Muscle of leg (tissue), 3 donors: ENCODE measurements at regions not wholly inside any gene's neighbourhood (a gene's known extent, or its start where the extent isn't known, plus 50 kb on each side); places are given as distances from the start of the nearest gene placed in this dataset.
"Not testable (repeated sequence)": the region's sequence is repeated elsewhere in the genome, so short reads cannot be mapped to it uniquely, and the experiment has no call there.

ENCODE experiments used
- DNase-seq: peaks from one replicate; pipeline ENCODE4 v3.0.0; 2013
- H3K27ac ChIP-seq: one replicate; pipeline ENCODE4 v1.5.1; 2013; ENCODE audit warnings: mild to moderate bottlenecking, low read length, control low read depth
- H3K27me3 ChIP-seq: one replicate; pipeline ENCODE4 v1.6.1; 2013; ENCODE audit warnings: low read length; ENCODE audit not compliant: control insufficient read depth, insufficient read depth
- H3K36me3 ChIP-seq: one replicate; pipeline ENCODE4 v1.6.1; 2013; ENCODE audit warnings: low read length; ENCODE audit not compliant: control insufficient read depth, insufficient read depth
- H3K4me1 ChIP-seq: one replicate; pipeline ENCODE4 v1.6.1; 2013; ENCODE audit warnings: low read length; ENCODE audit not compliant: control insufficient read depth, insufficient read depth
- H3K4me3 ChIP-seq: one replicate; pipeline ENCODE4 v1.5.1; 2013; ENCODE audit warnings: low read length, control low read depth
- H3K9me3 ChIP-seq: replicated peaks from 2 replicates; pipeline ENCODE4 v1.6.1; 2013; ENCODE audit warnings: low read depth, low read length; ENCODE audit not compliant: control insufficient read depth
- WGBS: methylation state at CpG from one replicate; pipeline ENCODE4 v1.1.5; 2013; ENCODE audit warnings: missing lambda C conversion rate; ENCODE audit not compliant: insufficient coverage; 5-methylcytosine and 5-hydroxymethylcytosine counted together

DNA sequence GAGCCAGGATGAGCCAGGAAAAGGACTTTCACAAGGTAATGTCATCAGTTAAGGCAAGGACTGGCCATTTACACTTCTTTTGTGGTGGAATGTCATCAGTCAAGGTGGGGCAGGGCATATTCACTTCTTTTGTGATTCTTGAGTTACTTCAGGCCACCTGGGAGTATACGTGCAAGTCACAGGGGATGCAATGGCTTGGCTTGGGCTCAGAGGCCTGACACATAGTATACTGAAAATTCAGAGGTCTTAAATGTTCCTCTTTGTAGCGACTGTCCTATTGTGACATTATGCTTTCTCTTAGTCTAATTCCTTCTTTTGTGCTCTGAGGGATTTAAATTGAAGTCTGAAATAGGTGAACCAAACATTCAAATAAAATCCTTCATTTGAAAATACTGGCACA lies 121.8 kb upstream of the TFPI start:
- H3K27me3 ChIP-seq, H3K4me3 ChIP-seq, H3K27ac ChIP-seq, H3K4me1 ChIP-seq, H3K9me3 ChIP-seq, DNase-seq, H3K36me3 ChIP-seq: not testable (repeated sequence)
- 83% methylated on average over 1 of the region's 2 CpGs for WGBS

GRCh38 chr2:187679454-187679853 lies 125.2 kb upstream of the TFPI start:
- no peaks in the 10 kb centered on the region for H3K27me3 ChIP-seq
- H3K4me1 ChIP-seq, result no peaks in the 10 kb centered on the region
- no peaks in the 10 kb centered on the region for H3K9me3 ChIP-seq
- H3K27ac ChIP-seq, result no peak overlapping the region
- DNase-seq, result peak; percentile 15
- no peaks in the 10 kb centered on the region for H3K36me3 ChIP-seq
- no peak overlapping the region for H3K4me3 ChIP-seq

DNA sequence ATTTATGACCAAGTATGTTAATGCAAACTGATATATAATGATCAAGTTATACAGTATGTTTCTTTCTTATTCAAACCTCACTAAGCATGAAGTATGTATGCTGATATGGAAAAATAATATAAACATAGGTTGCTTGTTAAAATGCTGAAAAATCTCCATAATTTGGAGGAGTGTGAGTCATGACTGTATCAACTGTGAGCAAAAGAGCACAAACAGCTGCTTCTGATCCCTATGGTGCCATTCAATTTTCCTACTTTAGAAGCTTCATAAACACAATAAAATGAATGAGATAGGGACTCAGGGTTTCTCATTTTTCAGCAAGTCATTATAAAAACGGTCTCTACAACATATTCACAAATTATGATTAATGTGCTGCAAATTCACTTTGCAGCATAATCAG lies 129.9 kb upstream of the TFPI start:
- no peaks in the 10 kb centered on the region for H3K9me3 ChIP-seq
- H3K36me3 ChIP-seq, result no peaks in the 10 kb centered on the region
- no peak overlapping the region for H3K27ac ChIP-seq
- no peaks in the 10 kb centered on the region for H3K27me3 ChIP-seq
- H3K4me1 ChIP-seq, result no peaks in the 10 kb centered on the region
- peak; percentile 69 for DNase-seq
- no peak overlapping the region for H3K4me3 ChIP-seq
- no CpG with 5 or more reads among the region's 1 CpG for WGBS

GRCh38 chr2:187686416-187687024 lies 132.3 kb upstream of the TFPI start:
- H3K4me3 ChIP-seq, result no peak overlapping the region
- H3K27ac ChIP-seq, result no peak overlapping the region
- H3K27me3 ChIP-seq, result no peaks in the 10 kb centered on the region
- no peaks in the 10 kb centered on the region for H3K4me1 ChIP-seq
- no peaks in the 10 kb centered on the region for H3K9me3 ChIP-seq
- no peak for DNase-seq
- H3K36me3 ChIP-seq, result no peaks in the 10 kb centered on the region
- no CpG with 5 or more reads among the region's 6 CpGs for WGBS

DNA sequence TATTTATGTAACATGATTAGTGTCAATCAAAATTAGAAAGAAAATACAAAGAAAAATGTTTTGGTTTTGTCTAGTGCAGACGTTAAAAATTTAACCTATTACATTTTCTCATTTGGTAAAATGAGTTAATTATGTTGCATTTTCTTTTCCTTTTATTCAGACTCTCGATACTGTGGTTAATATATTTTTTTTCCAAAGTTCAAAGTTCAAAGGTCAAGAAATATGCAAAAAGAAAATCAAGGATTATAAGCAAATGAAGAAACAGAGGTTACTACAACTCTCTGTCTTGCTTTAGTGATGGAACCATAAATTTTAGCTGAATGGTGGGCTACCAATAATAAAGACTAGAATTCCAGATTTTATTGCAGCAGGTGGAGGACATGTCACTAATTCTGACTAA lies 133.3 kb upstream of the TFPI start:
- H3K27me3 ChIP-seq, result no peaks in the 10 kb centered on the region
- no peaks in the 10 kb centered on the region for H3K9me3 ChIP-seq
- no peaks in the 10 kb centered on the region for H3K4me1 ChIP-seq
- DNase-seq, result no peak
- H3K4me3 ChIP-seq, result no peak overlapping the region
- WGBS, result no CpG with 5 or more reads among the region's 2 CpGs
- H3K27ac ChIP-seq, result no peak overlapping the region
- H3K36me3 ChIP-seq, result no peaks in the 10 kb centered on the region

DNA sequence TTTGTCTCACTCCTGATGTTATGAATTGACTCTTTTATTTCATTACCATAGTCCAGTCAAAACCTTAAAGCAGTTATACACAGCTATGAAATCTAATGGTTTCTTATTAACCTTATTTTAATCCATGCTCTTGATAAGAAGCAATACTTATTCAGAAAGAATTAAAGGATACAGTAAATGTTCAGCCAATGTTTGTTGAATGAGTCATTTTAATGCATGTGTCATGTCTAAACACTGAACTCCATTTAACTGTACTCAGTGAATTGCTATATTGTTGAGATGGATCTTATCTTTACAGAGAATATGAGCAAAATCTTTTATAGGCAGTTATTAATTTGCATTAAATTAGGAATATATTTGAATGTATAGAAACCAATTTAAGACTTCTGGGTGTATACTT lies 135.1 kb upstream of the TFPI start:
- no peaks in the 10 kb centered on the region for H3K4me1 ChIP-seq
- H3K27ac ChIP-seq, result no peak overlapping the region
- H3K36me3 ChIP-seq, result no peaks in the 10 kb centered on the region
- no peaks in the 10 kb centered on the region for H3K9me3 ChIP-seq
- no peak for DNase-seq
- no peaks in the 10 kb centered on the region for H3K27me3 ChIP-seq
- H3K4me3 ChIP-seq, result no peak overlapping the region

DNA sequence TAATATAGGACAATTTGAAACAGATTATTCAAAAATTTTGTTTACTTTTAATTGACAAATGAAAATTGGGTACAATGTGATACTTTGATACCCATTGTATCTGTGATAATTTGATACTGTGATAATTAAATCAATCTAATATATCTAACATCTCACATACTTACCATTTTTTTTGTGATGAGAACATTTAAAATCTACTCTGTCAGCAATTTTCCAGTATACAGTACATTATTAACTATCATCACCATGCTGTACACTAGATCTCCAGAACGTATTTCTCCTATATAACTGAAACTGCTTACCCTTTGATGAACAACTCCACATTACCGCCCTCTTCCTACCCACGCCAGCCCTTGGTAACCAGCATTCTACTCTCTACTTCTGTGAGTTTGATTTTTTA lies 139.7 kb upstream of the TFPI start:
- Histone ChIP-seq H3K9me3 (no peaks in the 10 kb centered on the region), H3K4me3 (no peak overlapping the region), H3K4me1 (no peaks in the 10 kb centered on the region), H3K27ac (no peak overlapping the region), H3K27me3 (no peaks in the 10 kb centered on the region), H3K36me3 (no peaks in the 10 kb centered on the region)
- 100% methylated on average over 1 of the region's 3 CpGs for WGBS
- no peak for DNase-seq

GRCh38 chr2:187696644-187697043 lies 142.4 kb upstream of the TFPI start:
- not testable (repeated sequence) for H3K9me3 ChIP-seq, H3K27me3 ChIP-seq, H3K4me1 ChIP-seq, H3K27ac ChIP-seq, DNase-seq, H3K36me3 ChIP-seq, H3K4me3 ChIP-seq
- WGBS, result no CpG with 5 or more reads among the region's 7 CpGs

DNA sequence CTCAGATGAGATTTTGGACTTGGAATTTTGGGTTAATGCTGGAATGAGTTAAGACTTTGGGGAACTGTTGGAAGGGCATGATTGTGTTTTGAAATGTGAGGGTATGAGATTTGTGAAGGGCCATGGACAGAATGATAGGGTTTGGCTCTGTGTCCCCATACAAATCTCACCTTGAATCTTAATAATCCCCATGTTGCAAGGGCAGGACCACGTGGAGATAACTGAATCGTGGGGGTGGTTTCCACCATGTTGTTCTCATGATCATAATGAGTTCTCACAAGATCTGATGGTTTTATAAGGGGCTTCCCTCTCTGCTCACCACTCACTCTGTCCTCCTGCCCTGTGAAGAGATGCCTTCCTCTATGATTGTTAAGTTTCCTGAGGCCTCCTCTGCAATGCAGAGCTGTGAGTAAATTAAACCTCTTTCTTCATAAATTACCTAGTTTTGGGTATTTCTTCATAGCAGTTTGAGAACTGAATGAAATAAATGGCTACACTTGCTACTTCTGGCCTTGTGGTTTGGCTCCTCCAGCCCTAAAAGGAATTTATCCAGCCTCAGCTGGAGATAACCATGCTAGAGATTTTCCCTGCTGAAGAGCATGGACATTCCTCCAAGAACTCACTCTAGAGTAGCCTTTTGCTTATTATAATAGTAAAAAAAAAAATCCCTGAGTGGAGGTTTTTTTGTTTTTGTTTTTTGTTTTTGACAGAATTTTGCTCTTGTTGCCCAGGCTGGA lies 144.3 kb upstream of the TFPI start:
- WGBS, result no CpG with 5 or more reads among the region's 2 CpGs
- H3K36me3 ChIP-seq, result no peaks in the 10 kb centered on the region
- no peak for DNase-seq
- no peak overlapping the region for H3K27ac ChIP-seq
- H3K27me3 ChIP-seq, result no peaks in the 10 kb centered on the region
- no peak overlapping the region for H3K4me3 ChIP-seq
- no peaks in the 10 kb centered on the region for H3K4me1 ChIP-seq
- H3K9me3 ChIP-seq, result no peaks in the 10 kb centered on the region

GRCh38 chr2:187702157-187702556 lies 147.9 kb upstream of the TFPI start:
- no peaks in the 10 kb centered on the region for H3K27me3 ChIP-seq
- H3K4me1 ChIP-seq, result no peaks in the 10 kb centered on the region
- WGBS, result no CpG with 5 or more reads among the region's 1 CpG
- no peak overlapping the region for H3K27ac ChIP-seq
- no peak for DNase-seq
- H3K9me3 ChIP-seq, result no peaks in the 10 kb centered on the region
- H3K36me3 ChIP-seq, result no peaks in the 10 kb centered on the region
- no peak overlapping the region for H3K4me3 ChIP-seq

- Histone ChIP-seq H3K4me3 (no peak overlapping the region), H3K9me3 (no peaks in the 10 kb centered on the region), H3K4me1 (no peaks in the 10 kb centered on the region), H3K27me3 (no peaks in the 10 kb centered on the region), H3K36me3 (no peaks in the 10 kb centered on the region), H3K27ac (no peak overlapping the region)
- WGBS, result no CpG with 5 or more reads among the region's 1 CpG
- DNase-seq, result no peak
Measured at GRCh38 chr2:187708272-187708671, 154.0 kb upstream of the TFPI start.
